ENCODE measurements at regions not wholly inside any gene's neighbourhood (a gene's known extent, or its start where the extent isn't known, plus 50 kb on each side); places are given as distances from the start of the nearest gene placed in this dataset.

GRCh38 chr11:33646629-33647028, 54.0 kb downstream of the C11orf91 start:
- Histone ChIP-seq H3K36me3 (ENCODE audit: control insufficient read depth, insufficient read depth, low read length) (no peaks in the 10 kb centered on the region), H3K27me3 (ENCODE audit: control insufficient read depth, insufficient read depth, low read length) (peaks cover 2% of the 10 kb centered on the region), H3K27ac (ENCODE audit: low read length) (no peak overlapping the region), H3K4me1 (ENCODE audit: control insufficient read depth, insufficient read depth, low read length) (no peaks in the 10 kb centered on the region), H3K4me3 (ENCODE audit: low read length) (no peak overlapping the region), H3K9me3 (ENCODE audit: control insufficient read depth, insufficient read depth, low read length) (no peaks in the 10 kb centered on the region)
- no peak for TF ChIP-seq CTCF (IDR thresholded peaks at IDR 0.05)
- no peaks in the 10 kb centered on the region for H3K4me1 Mint-ChIP-seq
- H3K4me3 Mint-ChIP-seq: no peak overlapping the region
- no peaks in the 10 kb centered on the region for H3K36me3 Mint-ChIP-seq
- ATAC-seq: no peak
- no peak overlapping the region for H3K27ac Mint-ChIP-seq
- WGBS (ENCODE audit: insufficient coverage): 52% methylated on average over 3 of the region's 3 CpGs
- no peak for DNase-seq
- intact Hi-C loops (cut with micrococcal nuclease): no loop called here
- H3K27me3 Mint-ChIP-seq (ENCODE audit: low read depth in 2 of 2): peaks cover 0 to 16% of the 10 kb centered on the region in 2 donors
- H3K9me3 Mint-ChIP-seq: no peaks in the 10 kb centered on the region

GRCh38 chr11:33646168-33646567, 54.5 kb downstream of the C11orf91 start:
- Histone ChIP-seq H3K4me3 (ENCODE audit: low read length) (no peak overlapping the region), H3K27ac (ENCODE audit: low read length) (no peak overlapping the region), H3K36me3 (ENCODE audit: control insufficient read depth, insufficient read depth, low read length) (no peaks in the 10 kb centered on the region), H3K4me1 (ENCODE audit: control insufficient read depth, insufficient read depth, low read length) (no peaks in the 10 kb centered on the region), H3K27me3 (ENCODE audit: control insufficient read depth, insufficient read depth, low read length) (peaks cover 2% of the 10 kb centered on the region), H3K9me3 (ENCODE audit: control insufficient read depth, insufficient read depth, low read length) (no peaks in the 10 kb centered on the region)
- intact Hi-C loops (cut with micrococcal nuclease): no loop called here
- no peaks in the 10 kb centered on the region for H3K36me3 Mint-ChIP-seq
- peaks cover 0 to 16% of the 10 kb centered on the region in 2 donors for H3K27me3 Mint-ChIP-seq (ENCODE audit: low read depth in 2 of 2)
- no peak for DNase-seq
- 60% methylated on average over 4 of the region's 4 CpGs for WGBS (ENCODE audit: insufficient coverage)
- H3K4me1 Mint-ChIP-seq: no peaks in the 10 kb centered on the region
- no peak overlapping the region for H3K27ac Mint-ChIP-seq
- no peak overlapping the region for H3K4me3 Mint-ChIP-seq
- no peaks in the 10 kb centered on the region for H3K9me3 Mint-ChIP-seq
- ATAC-seq: no peak
- no peak for TF ChIP-seq CTCF (IDR thresholded peaks at IDR 0.05)

GRCh38 chr11:33645686-33646085, 54.9 kb downstream of the C11orf91 start:
- ATAC-seq: no peak
- no peak for TF ChIP-seq CTCF (IDR thresholded peaks at IDR 0.05)
- intact Hi-C loops (cut with micrococcal nuclease): no loop called here

GRCh38 chr11:33643167-33643824, 57.3 kb downstream of the C11orf91 start:
- Histone ChIP-seq H3K4me1 (ENCODE audit: control insufficient read depth, insufficient read depth, low read length) (no peaks in the 10 kb centered on the region), H3K9me3 (ENCODE audit: control insufficient read depth, insufficient read depth, low read length) (no peaks in the 10 kb centered on the region), H3K36me3 (ENCODE audit: control insufficient read depth, insufficient read depth, low read length) (no peaks in the 10 kb centered on the region), H3K4me3 (ENCODE audit: low read length) (no peak overlapping the region), H3K27ac (ENCODE audit: low read length) (no peak overlapping the region), H3K27me3 (ENCODE audit: control insufficient read depth, insufficient read depth, low read length) (peaks cover 4% of the 10 kb centered on the region)
- ATAC-seq: no peak
- no peaks in the 10 kb centered on the region for H3K36me3 Mint-ChIP-seq
- WGBS (ENCODE audit: insufficient coverage): 88% methylated on average over 2 of the region's 3 CpGs
- H3K27me3 Mint-ChIP-seq (ENCODE audit: low read depth in 2 of 2): peaks cover 8 to 16% of the 10 kb centered on the region in 2 donors
- intact Hi-C loops (cut with micrococcal nuclease): no loop called here
- no peaks in the 10 kb centered on the region for H3K4me1 Mint-ChIP-seq
- no peak for TF ChIP-seq CTCF (IDR thresholded peaks at IDR 0.05)
- H3K27ac Mint-ChIP-seq: no peak overlapping the region
- DNase-seq: no peak
- no peak overlapping the region for H3K4me3 Mint-ChIP-seq
- peaks cover 2 to 3% of the 10 kb centered on the region in 2 donors for H3K9me3 Mint-ChIP-seq

More at GRCh38 chr11:33645686-33646085, 54.9 kb downstream of the C11orf91 start:
- Histone ChIP-seq H3K36me3 (ENCODE audit: control insufficient read depth, insufficient read depth, low read length) (no peaks in the 10 kb centered on the region), H3K9me3 (ENCODE audit: control insufficient read depth, insufficient read depth, low read length) (no peaks in the 10 kb centered on the region), H3K27me3 (ENCODE audit: control insufficient read depth, insufficient read depth, low read length) (peaks cover 4% of the 10 kb centered on the region), H3K4me3 (ENCODE audit: low read length) (no peak overlapping the region), H3K27ac (ENCODE audit: low read length) (no peak overlapping the region), H3K4me1 (ENCODE audit: control insufficient read depth, insufficient read depth, low read length) (no peaks in the 10 kb centered on the region)
- Mint-ChIP-seq H3K36me3 (no peaks in the 10 kb centered on the region), H3K27ac (no peak overlapping the region), H3K9me3 (no peaks in the 10 kb centered on the region), H3K4me3 (no peak overlapping the region), H3K4me1 (no peaks in the 10 kb centered on the region), H3K27me3 (ENCODE audit: low read depth in 2 of 2) (peaks cover 0 to 15% of the 10 kb centered on the region in 2 donors)
- DNase-seq: no peak
- WGBS (ENCODE audit: insufficient coverage): 92% methylated on average over 20 of the region's 20 CpGs

All from natural killer cell (primary cell).